WERI-Rb-1 (cell line): ENCODE measurements at regions not wholly inside any gene's neighbourhood (a gene's known extent, or its start where the extent isn't known, plus 50 kb on each side); places are given as distances from the start of the nearest gene placed in this dataset.

Experiments
- DNase-seq: peaks from one replicate; pipeline ENCODE4 v3.0.0-alpha.2; 2020
- H3K27ac ChIP-seq: fragments of 250-450 bp; sonication (Bioruptor Pico); 2 replicates; pipeline ENCODE4 v1.5.1; 2020; ENCODE audit warnings: mild to moderate bottlenecking, moderate library complexity
- H3K27me3 ChIP-seq: fragments of 250-450 bp; sonication (Bioruptor Pico); 2 replicates; pipeline ENCODE4 v1.5.1; 2021; ENCODE audit warnings: mild to moderate bottlenecking, low read depth, moderate library complexity; ENCODE audit not compliant: insufficient read depth, severe bottlenecking
- H3K36me3 ChIP-seq: fragments of 250-450 bp; sonication (Bioruptor Pico); 2 replicates; pipeline ENCODE4 v1.5.1; 2020; ENCODE audit warnings: mild to moderate bottlenecking, moderate library complexity
- H3K4me3 ChIP-seq: 2 replicates; pipeline ENCODE4 v1.5.1; 2011; ENCODE audit warnings: low read depth, mild to moderate bottlenecking, control low read depth, low read length
- H3K9me3 ChIP-seq: fragments of 250-450 bp; sonication (Bioruptor Pico); 2 replicates; pipeline ENCODE4 v1.5.1; 2021; ENCODE audit warnings: mild to moderate bottlenecking, moderate library complexity; ENCODE audit not compliant: severe bottlenecking
- TF ChIP-seq, protein P1 (sequence below): IDR thresholded peaks from 2 replicates; pipeline ENCODE4 v1.5.1; 2011; ENCODE audit warnings: low read depth, mild to moderate bottlenecking, control low read depth, inconsistent platforms, low read length

DNA sequence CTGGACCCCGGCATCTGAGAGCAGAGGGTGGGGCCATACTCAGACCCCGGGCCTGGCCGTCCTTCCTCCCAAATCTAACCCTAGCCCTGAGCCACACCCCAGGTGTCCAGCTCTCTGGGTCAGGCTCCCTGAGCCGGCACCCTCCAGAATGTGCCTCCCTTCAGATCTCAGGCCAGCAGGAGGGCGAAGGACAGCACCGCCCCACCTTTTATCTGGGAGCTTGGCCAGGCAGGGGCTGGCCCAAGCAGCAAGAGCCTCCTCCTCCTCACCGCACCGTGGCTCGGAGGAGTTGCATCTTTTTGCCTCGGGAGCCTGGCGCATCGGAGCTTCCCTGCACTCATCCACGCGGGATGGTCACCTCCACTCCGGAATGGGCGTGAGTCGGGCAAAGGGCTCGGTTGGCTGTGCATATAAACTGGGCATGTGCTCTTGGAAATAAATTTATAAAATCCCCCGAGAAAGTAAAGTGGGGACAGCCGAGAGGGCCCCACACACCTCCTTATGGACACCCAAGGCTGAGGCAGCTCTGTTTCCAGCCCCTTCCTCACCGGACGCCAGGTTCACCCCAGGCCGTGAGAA lies 69.1 kb upstream of the CTDP1 start:
- no peaks in the 10 kb centered on the region for H3K9me3 ChIP-seq
- H3K4me3 ChIP-seq = no peak overlapping the region
- no peaks in the 10 kb centered on the region for H3K27me3 ChIP-seq
- TF ChIP-seq, protein P1, sequence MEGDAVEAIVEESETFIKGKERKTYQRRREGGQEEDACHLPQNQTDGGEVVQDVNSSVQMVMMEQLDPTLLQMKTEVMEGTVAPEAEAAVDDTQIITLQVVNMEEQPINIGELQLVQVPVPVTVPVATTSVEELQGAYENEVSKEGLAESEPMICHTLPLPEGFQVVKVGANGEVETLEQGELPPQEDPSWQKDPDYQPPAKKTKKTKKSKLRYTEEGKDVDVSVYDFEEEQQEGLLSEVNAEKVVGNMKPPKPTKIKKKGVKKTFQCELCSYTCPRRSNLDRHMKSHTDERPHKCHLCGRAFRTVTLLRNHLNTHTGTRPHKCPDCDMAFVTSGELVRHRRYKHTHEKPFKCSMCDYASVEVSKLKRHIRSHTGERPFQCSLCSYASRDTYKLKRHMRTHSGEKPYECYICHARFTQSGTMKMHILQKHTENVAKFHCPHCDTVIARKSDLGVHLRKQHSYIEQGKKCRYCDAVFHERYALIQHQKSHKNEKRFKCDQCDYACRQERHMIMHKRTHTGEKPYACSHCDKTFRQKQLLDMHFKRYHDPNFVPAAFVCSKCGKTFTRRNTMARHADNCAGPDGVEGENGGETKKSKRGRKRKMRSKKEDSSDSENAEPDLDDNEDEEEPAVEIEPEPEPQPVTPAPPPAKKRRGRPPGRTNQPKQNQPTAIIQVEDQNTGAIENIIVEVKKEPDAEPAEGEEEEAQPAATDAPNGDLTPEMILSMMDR = no peak
- H3K36me3 ChIP-seq = no peaks in the 10 kb centered on the region
- peak; percentile 6 for DNase-seq
- no peak overlapping the region for H3K27ac ChIP-seq

DNA sequence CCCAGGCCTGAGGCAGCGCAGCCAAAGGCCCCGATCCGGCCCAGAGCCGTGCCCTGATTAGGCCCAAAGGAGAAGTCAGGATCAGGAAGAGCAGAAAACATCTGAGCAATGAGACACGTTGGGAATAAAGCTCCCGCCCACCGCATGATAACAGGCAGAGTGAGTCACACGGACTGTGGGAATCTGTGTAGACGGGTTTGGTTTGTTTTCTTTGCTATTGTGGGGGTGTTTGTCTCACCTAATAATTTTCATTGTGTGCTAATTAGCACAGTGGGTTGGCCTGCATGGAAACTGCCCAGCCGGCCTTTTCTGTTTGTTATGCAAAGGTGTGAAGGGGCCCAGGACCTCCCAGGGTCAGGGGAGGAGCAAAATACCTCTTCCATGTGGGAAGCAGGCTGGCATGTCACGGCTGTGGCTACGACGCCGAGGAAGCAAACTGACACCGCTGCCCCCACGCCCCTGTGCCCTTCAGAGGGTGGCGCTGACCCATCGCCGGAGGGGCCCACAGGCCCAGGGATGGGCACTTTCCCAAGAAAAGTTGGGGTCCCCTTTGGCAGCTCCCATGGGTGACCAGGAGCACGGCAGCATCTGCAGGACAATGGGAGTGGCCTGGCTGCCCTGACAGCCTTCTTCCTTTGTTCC lies 68.4 kb upstream of the CTDP1 start:
- no peak overlapping the region for H3K4me3 ChIP-seq
- H3K27me3 ChIP-seq = no peaks in the 10 kb centered on the region
- H3K27ac ChIP-seq = no peak overlapping the region
- H3K9me3 ChIP-seq = no peaks in the 10 kb centered on the region
- TF ChIP-seq, protein P1 = no peak
- DNase-seq = peak; percentile 5
- no peaks in the 10 kb centered on the region for H3K36me3 ChIP-seq

DNA sequence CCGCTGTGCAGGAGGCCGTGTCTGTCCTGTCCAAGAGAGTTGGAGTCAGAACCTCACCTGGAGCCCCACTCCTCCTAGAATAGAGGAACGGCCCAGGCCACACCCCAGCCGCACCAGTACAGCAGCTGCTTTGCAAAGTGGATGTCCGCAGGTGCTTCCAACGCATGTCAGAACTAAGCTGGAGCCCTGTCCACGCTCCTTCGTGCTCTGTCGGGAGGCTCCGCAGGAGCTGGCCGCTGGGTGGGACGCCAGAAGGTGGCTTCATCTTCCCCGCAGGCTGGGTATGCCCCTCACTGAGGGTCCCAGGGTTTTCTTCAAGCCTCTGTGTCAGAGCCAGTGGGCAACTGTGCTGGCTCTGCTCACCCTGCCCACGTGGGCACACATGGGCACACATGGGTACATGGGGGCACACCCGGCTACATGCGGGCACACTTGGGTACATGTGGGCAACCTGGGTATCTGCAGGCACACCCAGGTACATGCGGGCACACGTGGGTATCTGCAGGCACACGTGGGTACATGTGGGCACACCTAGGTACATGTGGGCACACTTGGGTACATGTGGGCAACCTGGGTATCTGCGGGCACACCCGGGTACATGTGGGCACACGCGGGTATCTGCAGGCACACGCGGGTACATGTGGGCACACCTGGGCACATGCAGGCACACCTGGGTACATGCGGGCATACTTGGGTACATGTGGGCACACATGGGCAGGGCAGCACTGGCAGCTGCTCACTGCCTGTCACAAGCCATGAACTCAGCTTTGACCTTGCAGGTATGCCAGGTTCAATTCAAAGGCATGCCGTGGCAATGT lies 67.1 kb upstream of the CTDP1 start:
- H3K4me3 ChIP-seq = no peak overlapping the region
- TF ChIP-seq, protein P1 = no peak
- no peak overlapping the region for H3K27ac ChIP-seq
- DNase-seq = peak; percentile 5
- no peaks in the 10 kb centered on the region for H3K36me3 ChIP-seq
- no peaks in the 10 kb centered on the region for H3K9me3 ChIP-seq
- no peaks in the 10 kb centered on the region for H3K27me3 ChIP-seq

DNA sequence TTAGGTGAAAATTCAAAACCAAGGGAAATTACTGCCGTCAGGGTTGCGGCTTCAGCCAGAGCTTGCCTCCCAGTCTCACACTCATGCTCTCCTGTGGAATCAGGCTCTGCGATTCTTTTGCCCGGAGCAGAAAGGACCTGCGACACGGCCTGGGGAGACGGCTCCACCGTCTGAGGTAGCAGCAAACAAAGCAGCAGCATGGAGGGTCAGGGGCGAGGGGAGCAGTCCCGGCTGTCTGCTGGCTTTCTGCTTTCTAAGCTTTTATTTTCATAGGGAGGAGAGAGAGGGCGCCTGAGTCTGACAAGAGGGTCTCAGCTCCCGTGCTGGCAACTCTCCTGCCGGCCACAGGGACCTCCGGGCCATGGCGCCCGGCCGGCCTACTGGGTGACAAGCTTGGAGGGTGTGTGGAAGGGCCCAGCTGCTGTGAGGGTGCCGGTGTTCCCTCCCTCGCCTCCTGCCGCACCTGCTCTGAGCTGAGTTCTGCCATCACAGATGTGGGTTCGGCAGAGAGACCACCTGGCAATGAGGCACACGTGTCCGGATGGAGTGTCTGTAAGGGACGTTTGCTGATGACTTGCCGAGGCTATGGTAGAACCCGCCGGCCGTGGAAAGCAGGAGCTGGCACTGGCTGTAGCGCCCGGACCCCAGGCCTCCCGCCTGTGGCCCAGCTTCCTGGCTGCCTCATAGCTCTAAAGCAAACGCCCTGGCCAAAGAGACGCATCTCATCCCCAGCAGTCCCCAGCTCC lies 66.2 kb upstream of the CTDP1 start:
- Histone ChIP-seq H3K9me3 (no peaks in the 10 kb centered on the region), H3K36me3 (no peaks in the 10 kb centered on the region), H3K27me3 (no peaks in the 10 kb centered on the region), H3K4me3 (no peak overlapping the region), H3K27ac (no peak overlapping the region)
- TF ChIP-seq, protein P1 = no peak
- DNase-seq = peak; percentile 5

DNA sequence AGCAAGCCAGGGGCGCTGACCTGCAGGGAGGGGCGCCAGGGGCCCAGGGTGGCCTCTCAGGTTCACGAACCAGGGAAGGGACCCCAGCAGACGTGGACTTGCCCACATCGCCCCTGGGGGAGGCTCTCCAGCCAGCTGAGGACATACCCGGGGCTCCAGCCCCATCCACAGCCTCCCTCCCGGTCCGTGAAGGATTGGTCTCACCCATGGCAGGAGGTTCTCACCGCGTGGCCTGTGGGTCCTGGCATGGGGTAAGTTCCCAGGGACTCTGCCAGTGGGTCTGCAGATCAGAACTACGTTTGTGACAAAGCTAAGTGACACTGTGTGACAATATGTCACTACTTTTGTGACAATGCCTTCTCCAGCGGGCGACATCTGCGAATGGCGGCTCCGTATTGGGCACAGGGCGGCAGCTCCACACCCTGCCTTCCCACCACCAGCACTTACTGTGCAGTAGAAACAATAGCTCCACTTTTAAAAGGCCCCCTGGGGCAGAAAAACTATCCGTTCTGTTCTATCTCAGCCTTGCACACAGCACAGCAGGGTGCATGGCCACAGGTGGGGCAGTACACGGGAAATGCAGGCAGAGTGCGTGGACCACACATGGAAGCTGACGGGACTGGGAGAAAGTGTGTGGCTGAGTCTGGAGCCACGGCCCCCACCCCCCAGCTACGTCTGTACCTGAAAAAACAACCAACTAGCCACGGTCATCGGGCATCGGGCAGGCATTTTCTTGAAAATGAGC lies 65.2 kb upstream of the CTDP1 start:
- TF ChIP-seq, protein P1 = no peak
- Histone ChIP-seq H3K27me3 (no peaks in the 10 kb centered on the region), H3K4me3 (no peak overlapping the region), H3K27ac (no peak overlapping the region), H3K36me3 (no peaks in the 10 kb centered on the region), H3K9me3 (no peaks in the 10 kb centered on the region)
- DNase-seq = peak; percentile 7
